Lower leg skin (tissue), 4 donors: ENCODE measurements at regions not wholly inside any gene's neighbourhood (a gene's known extent, or its start where the extent isn't known, plus 50 kb on each side); places are given as distances from the start of the nearest gene placed in this dataset.

Experiments used
- DNase-seq, 2 donors: peaks; one replicate each; pipeline ENCODE4 v3.0.0-alpha.2; 2019; ENCODE audit warnings: low spot score in 2 of 2
- H3K4me3 ChIP-seq: fragments of 200-600 bp; sonication (generic); 2 replicates; pipeline ENCODE4 v1.5.1; 2017; ENCODE audit warnings: mild to moderate bottlenecking, low read depth; ENCODE audit not compliant: poor library complexity, severe bottlenecking
- CTCF ChIP-seq, 3 donors: fragments of 450-650 bp; IDR thresholded peaks; one replicate each; pipeline ENCODE4 v1.5.1; 2016; ENCODE audit warnings: antibody characterized with exemption in 3 of 3, mild to moderate bottlenecking in 3 of 3, moderate library complexity in 2 of 3
- POLR2A ChIP-seq, 2 donors: fragments of 450-650 bp; IDR thresholded peaks; one replicate each; pipeline ENCODE4 v1.6.1; 2016 to 2017; ENCODE audit warnings: antibody characterized with exemption in 2 of 2, mild to moderate bottlenecking in 1 of 2, moderate library complexity in 1 of 2
- WGBS, 2 donors: methylation state at CpG; one replicate each; pipeline ENCODE4 v1.1.5; 2018; 5-methylcytosine and 5-hydroxymethylcytosine counted together
- intact Hi-C: fragments of 100-400 bp; cut with DNase I; formaldehyde crosslinking; loops from one replicate; pipeline ENCODE4 v1.15.0; 2023; ENCODE audit warnings: low total_unique reads

- TF ChIP-seq CTCF (IDR thresholded peaks at IDR 0.05) (no peak), POLR2A (IDR thresholded peaks at IDR 0.05) (no peak)
- no peak for DNase-seq
- no peak overlapping the region for H3K4me3 ChIP-seq
- intact Hi-C loops: loop anchor here (5.0 kb wide), 1 partner anchor 789 kb away; no protein-coding TSS in a partner anchor
Measured at GRCh38 chr14:56891226-56891625, 80.9 kb upstream of the OTX2 start.

- no peak for TF ChIP-seq POLR2A (IDR thresholded peaks at IDR 0.05)
- TF ChIP-seq CTCF (IDR thresholded peaks at IDR 0.05): no peak
- intact Hi-C loops: loop anchor here (5.0 kb wide), 1 partner anchor 787 kb away; no protein-coding TSS in a partner anchor
- H3K4me3 ChIP-seq: no peak overlapping the region
- 69 to 81% methylated on average over 2 of the region's 2 CpGs for WGBS, 2 donors
- DNase-seq: no peak
Measured at GRCh38 chr14:56889705-56890104, 79.4 kb upstream of the OTX2 start.

- no peak for TF ChIP-seq POLR2A (IDR thresholded peaks at IDR 0.05)
- TF ChIP-seq CTCF (IDR thresholded peaks at IDR 0.05): no peak
- H3K4me3 ChIP-seq: no peak overlapping the region
- DNase-seq: no peak
- 59 to 61% methylated on average over 3 of the region's 3 CpGs for whole genome bisulfite sequencing, 2 donors
- intact Hi-C loops: no loop called here
Measured at GRCh38 chr14:56888274-56888673, 78.0 kb upstream of the OTX2 start.

GRCh38 chr14:56887216-56887615 lies 76.9 kb upstream of the OTX2 start:
- 31 to 32% methylated on average over 2 of the region's 2 CpGs for WGBS, 2 donors
- no peak for TF ChIP-seq CTCF (IDR thresholded peaks at IDR 0.05)
- intact Hi-C loops: no loop called here
- DNase-seq: no peak
- H3K4me3 ChIP-seq: no peak overlapping the region

- 67 to 75% methylated on average over 6 of the region's 6 CpGs for WGBS, 2 donors
Measured at GRCh38 chr14:56886471-56887062, 76.3 kb upstream of the OTX2 start.

More at GRCh38 chr14:56886471-56887062, 76.3 kb upstream of the OTX2 start:
- TF ChIP-seq CTCF (IDR thresholded peaks at IDR 0.05) (no peak), POLR2A (IDR thresholded peaks at IDR 0.05) (no peak)
- intact Hi-C loops: no loop called here
- no peak for DNase-seq
- H3K4me3 ChIP-seq: no peak overlapping the region
